Coronary artery (tissue), 2 donors: ENCODE measurements at regions not wholly inside any gene's neighbourhood (a gene's known extent, or its start where the extent isn't known, plus 50 kb on each side); places are given as distances from the start of the nearest gene placed in this dataset.
"Not testable (repeated sequence)": the region's sequence is repeated elsewhere in the genome, so short reads cannot be mapped to it uniquely, and the experiment has no call there.

Source experiments
- DNase-seq: peaks from one replicate; pipeline ENCODE4 v3.0.0-alpha.2; 2017; ENCODE audit warnings: low spot score
- H3K27ac ChIP-seq, 2 donors: fragments of 200-600 bp; sonication (generic); one replicate each; pipeline ENCODE4 v1.5.1; 2016 to 2019
- H3K4me3 ChIP-seq: fragments of 200-600 bp; sonication (generic); 2 replicates; pipeline ENCODE4 v1.5.1; 2016; ENCODE audit warnings: mild to moderate bottlenecking, moderate library complexity
- CTCF ChIP-seq: fragments of 200-600 bp; sonication (generic); IDR thresholded peaks from one replicate; pipeline ENCODE4 v1.5.1; 2019; ENCODE audit warnings: antibody characterized with exemption

- H3K4me3 ChIP-seq = no peak overlapping the region
- no peak overlapping the region for H3K27ac ChIP-seq
- no peak for DNase-seq
- no peak for TF ChIP-seq CTCF
Observed at GRCh38 chr4:60455380-60455779, 744.7 kb upstream of the ADGRL3 start.

GRCh38 chr4:60461551-60461950 is 738.6 kb upstream of the ADGRL3 start:
- TF ChIP-seq CTCF = no peak
- H3K27ac ChIP-seq = no peak overlapping the region
- H3K4me3 ChIP-seq = no peak overlapping the region
- DNase-seq = no peak

GRCh38 chr4:60463857-60464502 is 736.1 kb upstream of the ADGRL3 start:
- H3K27ac ChIP-seq = no peak overlapping the region
- no peak for TF ChIP-seq CTCF
- DNase-seq = no peak
- no peak overlapping the region for H3K4me3 ChIP-seq

GRCh38 chr4:60482921-60483351 is 717.2 kb upstream of the ADGRL3 start:
- TF ChIP-seq CTCF = no peak
- H3K27ac ChIP-seq = no peak overlapping the region
- no peak for DNase-seq
- no peak overlapping the region for H3K4me3 ChIP-seq

- no peak for TF ChIP-seq CTCF
- DNase-seq = no peak
- H3K27ac ChIP-seq = no peak overlapping the region
- H3K4me3 ChIP-seq = no peak overlapping the region
Observed at GRCh38 chr4:60485276-60485675, 714.9 kb upstream of the ADGRL3 start.

GRCh38 chr4:60487118-60487761 is 712.9 kb upstream of the ADGRL3 start:
- H3K4me3 ChIP-seq, DNase-seq, H3K27ac ChIP-seq: not testable (repeated sequence)

- no peak for TF ChIP-seq CTCF
- H3K27ac ChIP-seq = no peak overlapping the region
- DNase-seq = no peak
- no peak overlapping the region for H3K4me3 ChIP-seq
Observed at GRCh38 chr4:60500810-60501209, 699.3 kb upstream of the ADGRL3 start.
